ENCODE measurements at regions not wholly inside any gene's neighbourhood (a gene's known extent, or its start where the extent isn't known, plus 50 kb on each side); places are given as distances from the start of the nearest gene placed in this dataset.
"Not testable (repeated sequence)": the region's sequence is repeated elsewhere in the genome, so short reads cannot be mapped to it uniquely, and the experiment has no call there.

GRCh38 chr11:80281194-80281593 is 840.4 kb upstream of the TENM4 start:
- H3K9me2 ChIP-seq (replicated peaks; ENCODE audit: insufficient read depth): peaks cover 5% of the 10 kb centered on the region
- H3K36me3 ChIP-seq (replicated peaks; ENCODE audit: insufficient read depth, low read depth): no peaks in the 10 kb centered on the region
- no peak overlapping the region for H3K27ac ChIP-seq
- H3K4me1 ChIP-seq (ENCODE audit: insufficient read depth): no peaks in the 10 kb centered on the region
- no peaks in the 10 kb centered on the region for H3K79me2 ChIP-seq
- H2AFZ ChIP-seq: no peak overlapping the region
- 68% methylated on average over 1 of the region's 1 CpG for WGBS (ENCODE audit: low lambda C conversion rate, missing lambda C conversion rate)
- no peaks in the 10 kb centered on the region for H3K9me3 ChIP-seq (ENCODE audit: low read depth)
- DNase-seq (ENCODE audit: low spot score): no peak
- no peaks in the 10 kb centered on the region for H3K27me3 ChIP-seq
- no peak overlapping the region for H3K4me3 ChIP-seq
- TF ChIP-seq CTCF (IDR thresholded peaks at IDR 0.05; ENCODE audit: poor library complexity): no peak
- no peak for TF ChIP-seq EZH2 (IDR thresholded peaks at IDR 0.05; ENCODE audit: borderline replicate concordance)
- no peak for TF ChIP-seq EZH2phosphoT487 (IDR thresholded peaks at IDR 0.05; ENCODE audit: low read depth, severe bottlenecking, unreplicated experiment)
- H4K20me1 ChIP-seq (ENCODE audit: insufficient read depth, poor library complexity, severe bottlenecking): no peaks in the 10 kb centered on the region
- no peak overlapping the region for H3K4me2 ChIP-seq

- 87% methylated on average over 3 of the region's 3 CpGs for WGBS (ENCODE audit: low lambda C conversion rate, missing lambda C conversion rate)
Measured at GRCh38 chr11:80280737-80281136, 839.9 kb upstream of the TENM4 start.

GRCh38 chr11:80261776-80262175 is 820.9 kb upstream of the TENM4 start:
- Histone ChIP-seq H3K9me3 (ENCODE audit: low read depth) (no peaks in the 10 kb centered on the region), H2AFZ (no peak overlapping the region), H3K79me2 (no peaks in the 10 kb centered on the region), H3K9me2 (replicated peaks; ENCODE audit: insufficient read depth) (no peaks in the 10 kb centered on the region), H3K4me3 (no peak overlapping the region), H3K4me2 (no peak overlapping the region), H4K20me1 (ENCODE audit: insufficient read depth, poor library complexity, severe bottlenecking) (no peaks in the 10 kb centered on the region), H3K27ac (no peak overlapping the region), H3K36me3 (replicated peaks; ENCODE audit: insufficient read depth, low read depth) (no peaks in the 10 kb centered on the region), H3K27me3 (no peaks in the 10 kb centered on the region), H3K4me1 (ENCODE audit: insufficient read depth) (no peaks in the 10 kb centered on the region)
- DNase-seq (ENCODE audit: low spot score): no peak
- WGBS (ENCODE audit: low lambda C conversion rate, missing lambda C conversion rate): 85% methylated on average over 5 of the region's 5 CpGs
- TF ChIP-seq EZH2 (IDR thresholded peaks at IDR 0.05; ENCODE audit: borderline replicate concordance) (no peak), CTCF (IDR thresholded peaks at IDR 0.05; ENCODE audit: poor library complexity) (no peak), EZH2phosphoT487 (IDR thresholded peaks at IDR 0.05; ENCODE audit: low read depth, severe bottlenecking, unreplicated experiment) (no peak)

More at GRCh38 chr11:80280737-80281136, 839.9 kb upstream of the TENM4 start:
- Histone ChIP-seq H3K9me2 (replicated peaks; ENCODE audit: insufficient read depth) (peaks cover 5% of the 10 kb centered on the region), H4K20me1 (ENCODE audit: insufficient read depth, poor library complexity, severe bottlenecking) (no peaks in the 10 kb centered on the region), H3K27ac (no peak overlapping the region), H3K4me2 (no peak overlapping the region), H3K4me3 (no peak overlapping the region), H2AFZ (no peak overlapping the region), H3K36me3 (replicated peaks; ENCODE audit: insufficient read depth, low read depth) (no peaks in the 10 kb centered on the region), H3K9me3 (ENCODE audit: low read depth) (no peaks in the 10 kb centered on the region), H3K27me3 (no peaks in the 10 kb centered on the region), H3K4me1 (ENCODE audit: insufficient read depth) (no peaks in the 10 kb centered on the region), H3K79me2 (no peaks in the 10 kb centered on the region)
- DNase-seq (ENCODE audit: low spot score): no peak
- TF ChIP-seq EZH2phosphoT487 (IDR thresholded peaks at IDR 0.05; ENCODE audit: low read depth, severe bottlenecking, unreplicated experiment) (no peak), CTCF (IDR thresholded peaks at IDR 0.05; ENCODE audit: poor library complexity) (no peak), EZH2 (IDR thresholded peaks at IDR 0.05; ENCODE audit: borderline replicate concordance) (no peak)

GRCh38 chr11:80257319-80258015 is 816.6 kb upstream of the TENM4 start:
- not testable (repeated sequence) for H3K36me3 ChIP-seq (replicated peaks; ENCODE audit: insufficient read depth, low read depth); H3K27me3 ChIP-seq; H3K4me2 ChIP-seq; H3K27ac ChIP-seq; H3K4me1 ChIP-seq (ENCODE audit: insufficient read depth); H3K79me2 ChIP-seq; H4K20me1 ChIP-seq (ENCODE audit: insufficient read depth, poor library complexity, severe bottlenecking); DNase-seq (ENCODE audit: low spot score); H3K9me3 ChIP-seq (ENCODE audit: low read depth); H2AFZ ChIP-seq; H3K4me3 ChIP-seq; H3K9me2 ChIP-seq (replicated peaks; ENCODE audit: insufficient read depth)
- 97% methylated on average over 20 of the region's 45 CpGs for WGBS (ENCODE audit: low lambda C conversion rate, missing lambda C conversion rate)
